HepG2 (cell line): ENCODE measurements at regions not wholly inside any gene's neighbourhood (a gene's known extent, or its start where the extent isn't known, plus 50 kb on each side); places are given as distances from the start of the nearest gene placed in this dataset.

Experiments used
- DPF2 ChIP-seq: sonication (generic); formaldehyde crosslinking; IDR thresholded peaks from 2 replicates; pipeline ENCODE4 v1.4.0; 2020; ENCODE audit warnings: mild to moderate bottlenecking, low read depth, missing genetic modification reagents, borderline replicate concordance
- EED ChIP-seq: sonication (generic); formaldehyde crosslinking; IDR thresholded peaks from 2 replicates; pipeline ENCODE4 v1.5.0; 2020; ENCODE audit warnings: mild to moderate bottlenecking, missing genetic modification reagents
- MYC ChIP-seq: sonication (generic); formaldehyde crosslinking; IDR thresholded peaks from 2 replicates; pipeline ENCODE4 v1.9.0; 2021; ENCODE audit warnings: missing genetic modification reagents, borderline replicate concordance
- NFYB ChIP-seq: sonication (generic); formaldehyde crosslinking; IDR thresholded peaks from 2 replicates; pipeline ENCODE4 v1.4.0; 2020; ENCODE audit warnings: missing genetic modification reagents
- SETDB1 ChIP-seq: sonication (generic); formaldehyde crosslinking; IDR thresholded peaks from 2 replicates; pipeline ENCODE4 v1.5.1; 2020; ENCODE audit warnings: missing genetic modification reagents, mild to moderate bottlenecking, borderline replicate concordance
- SP5 ChIP-seq: IDR thresholded peaks from 2 replicates; pipeline ENCODE4 v1.6.1; 2016; ENCODE audit warnings: low read depth, borderline replicate concordance
- U2AF2 ChIP-seq: fragments of 200-400 bp; formaldehyde crosslinking; IDR thresholded peaks from 2 replicates; pipeline ENCODE4 v1.6.1; 2017; ENCODE audit warnings: low read depth, mild to moderate bottlenecking, low read length
- YY1 ChIP-seq: IDR thresholded peaks from 2 replicates; pipeline ENCODE4 v1.6.1; 2011; ENCODE audit warnings: low read length, low read depth, moderate library complexity, mild to moderate bottlenecking; ENCODE audit not compliant: insufficient read depth, insufficient replicate concordance
- ZNF629 ChIP-seq: sonication (generic); formaldehyde crosslinking; conservative IDR thresholded peaks from 2 replicates; pipeline ENCODE4 v1.5.0; 2020; ENCODE audit warnings: missing genetic modification reagents
- TF ChIP-seq, protein P1 (sequence below): sonication (generic); formaldehyde crosslinking; IDR thresholded peaks from 2 replicates; pipeline ENCODE4 v1.5.0; 2020; ENCODE audit warnings: mild to moderate bottlenecking, missing genetic modification reagents, moderate library complexity

DNA sequence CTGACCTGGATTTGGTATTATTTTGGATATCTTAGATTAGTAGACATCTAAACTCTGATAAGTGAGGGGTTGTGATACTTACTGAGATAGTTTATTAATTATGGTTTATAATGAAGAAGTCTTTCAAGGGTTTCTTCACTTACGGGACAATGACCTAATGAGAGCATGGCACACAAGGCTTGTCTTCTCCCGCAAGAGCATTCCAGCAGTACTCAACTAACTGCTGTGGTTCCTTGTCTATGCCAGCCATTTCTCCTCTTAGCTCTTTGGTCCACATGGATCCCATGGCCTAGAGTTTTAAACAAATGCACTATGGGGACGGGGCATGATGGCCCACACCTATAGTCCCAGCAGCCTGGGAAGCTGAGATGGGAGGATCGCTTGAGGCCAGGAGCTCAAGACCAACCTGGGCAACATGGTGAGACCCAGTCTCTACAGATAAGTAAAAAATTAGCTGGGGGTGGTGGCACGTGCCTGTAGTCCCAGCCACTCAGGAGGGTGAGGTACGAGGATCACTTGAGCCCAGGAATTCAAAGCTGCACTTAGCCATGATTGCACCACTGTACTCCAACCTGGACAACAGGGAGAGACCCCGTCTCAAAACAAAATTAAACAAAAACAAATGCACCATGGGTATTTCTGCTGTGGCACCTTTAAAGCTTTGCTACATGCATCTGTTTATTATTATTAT lies 161.7 kb upstream of the MYCN start:
- TF ChIP-seq DPF2, result no peak
- no peak for TF ChIP-seq NFYB
- no peak for TF ChIP-seq U2AF2
- no peak for TF ChIP-seq MYC (CRISPR knock-in tag)
- no peak for TF ChIP-seq SP5 (CRISPR knock-in tag)
- no peak for TF ChIP-seq YY1
- no peak for TF ChIP-seq EED
- TF ChIP-seq, protein P1, sequence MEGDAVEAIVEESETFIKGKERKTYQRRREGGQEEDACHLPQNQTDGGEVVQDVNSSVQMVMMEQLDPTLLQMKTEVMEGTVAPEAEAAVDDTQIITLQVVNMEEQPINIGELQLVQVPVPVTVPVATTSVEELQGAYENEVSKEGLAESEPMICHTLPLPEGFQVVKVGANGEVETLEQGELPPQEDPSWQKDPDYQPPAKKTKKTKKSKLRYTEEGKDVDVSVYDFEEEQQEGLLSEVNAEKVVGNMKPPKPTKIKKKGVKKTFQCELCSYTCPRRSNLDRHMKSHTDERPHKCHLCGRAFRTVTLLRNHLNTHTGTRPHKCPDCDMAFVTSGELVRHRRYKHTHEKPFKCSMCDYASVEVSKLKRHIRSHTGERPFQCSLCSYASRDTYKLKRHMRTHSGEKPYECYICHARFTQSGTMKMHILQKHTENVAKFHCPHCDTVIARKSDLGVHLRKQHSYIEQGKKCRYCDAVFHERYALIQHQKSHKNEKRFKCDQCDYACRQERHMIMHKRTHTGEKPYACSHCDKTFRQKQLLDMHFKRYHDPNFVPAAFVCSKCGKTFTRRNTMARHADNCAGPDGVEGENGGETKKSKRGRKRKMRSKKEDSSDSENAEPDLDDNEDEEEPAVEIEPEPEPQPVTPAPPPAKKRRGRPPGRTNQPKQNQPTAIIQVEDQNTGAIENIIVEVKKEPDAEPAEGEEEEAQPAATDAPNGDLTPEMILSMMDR (CRISPR knock-in tag), result no peak
- TF ChIP-seq SETDB1, result no peak
- no peak for TF ChIP-seq ZNF629
